Suppressor macrophage (primary cell): ENCODE measurements at regions not wholly inside any gene's neighbourhood (a gene's known extent, or its start where the extent isn't known, plus 50 kb on each side); places are given as distances from the start of the nearest gene placed in this dataset.
"Not testable (repeated sequence)": the region's sequence is repeated elsewhere in the genome, so short reads cannot be mapped to it uniquely, and the experiment has no call there.

Experiments used
- DNase-seq, 4 experiments: peaks; one replicate each; pipeline ENCODE4 v3.0.0-alpha.2; 2020 to 2022

GRCh38 chr20:47909696-47910369, 124.6 kb upstream of the SULF2 start:
- DNase-seq, result not testable (repeated sequence)

- DNase-seq, result not testable (repeated sequence)
Measured at GRCh38 chr20:47908361-47909035, 123.2 kb upstream of the SULF2 start.

GRCh38 chr20:47907951-47908350, 122.7 kb upstream of the SULF2 start:
- not testable (repeated sequence) for DNase-seq

GRCh38 chr20:47907031-47907675, 121.9 kb upstream of the SULF2 start:
- DNase-seq, result no peak

GRCh38 chr20:47906348-47906660, 121.0 kb upstream of the SULF2 start:
- no peak for DNase-seq

GRCh38 chr20:47905628-47906347, 120.5 kb upstream of the SULF2 start:
- DNase-seq, result no peak

- not testable (repeated sequence) for DNase-seq
Measured at GRCh38 chr20:47903009-47903408, 117.7 kb upstream of the SULF2 start.

GRCh38 chr20:47899313-47899712, 114.0 kb upstream of the SULF2 start:
- DNase-seq, result not testable (repeated sequence)

GRCh38 chr20:47897461-47897860, 112.2 kb upstream of the SULF2 start:
- DNase-seq, result no peak

GRCh38 chr20:47892681-47893080, 107.4 kb upstream of the SULF2 start:
- DNase-seq, result not testable (repeated sequence)

GRCh38 chr20:47890708-47891107, 105.4 kb upstream of the SULF2 start:
- DNase-seq, result not testable (repeated sequence)

GRCh38 chr20:47889751-47890150, 104.5 kb upstream of the SULF2 start:
- not testable (repeated sequence) for DNase-seq

- no peak for DNase-seq
Measured at GRCh38 chr20:47888351-47888750, 103.1 kb upstream of the SULF2 start.

- no peak for DNase-seq
Measured at GRCh38 chr20:47887477-47888080, 102.3 kb upstream of the SULF2 start.

- DNase-seq, result no peak
Measured at GRCh38 chr20:47887064-47887463, 101.8 kb upstream of the SULF2 start.

- DNase-seq, result no peak
Measured at GRCh38 chr20:47886454-47887041, 101.3 kb upstream of the SULF2 start.

GRCh38 chr20:47885909-47886453, 100.7 kb upstream of the SULF2 start:
- DNase-seq, result no peak

GRCh38 chr20:47883940-47884339, 98.7 kb upstream of the SULF2 start:
- not testable (repeated sequence) for DNase-seq

GRCh38 chr20:47883186-47883585, 97.9 kb upstream of the SULF2 start:
- no peak for DNase-seq

- no peak for DNase-seq
Measured at GRCh38 chr20:47879771-47880170, 94.5 kb upstream of the SULF2 start.

GRCh38 chr20:47878601-47879027, 93.3 kb upstream of the SULF2 start:
- no peak for DNase-seq
